22Rv1 (cell line): ENCODE measurements at regions not wholly inside any gene's neighbourhood (a gene's known extent, or its start where the extent isn't known, plus 50 kb on each side); places are given as distances from the start of the nearest gene placed in this dataset.

Source experiments
- H3K27ac ChIP-seq: fragments of 450-650 bp; 2 replicates; pipeline ENCODE4 v1.5.1; 2017
- CTCF ChIP-seq: fragments of 450-650 bp; IDR thresholded peaks from 2 replicates; pipeline ENCODE4 v1.5.1; 2017; ENCODE audit warnings: mild to moderate bottlenecking
- ZFX ChIP-seq: fragments of 450-650 bp; IDR thresholded peaks from 2 replicates; pipeline ENCODE4 v1.6.1; 2017; ENCODE audit warnings: antibody characterized with exemption, borderline replicate concordance

GRCh38 chr18:60199505-60199904 is 173.1 kb downstream of the MC4R start:
- no peak overlapping the region for H3K27ac ChIP-seq

GRCh38 chr18:60197671-60198462 is 174.7 kb downstream of the MC4R start:
- no peak for TF ChIP-seq CTCF
- TF ChIP-seq ZFX: no peak
- H3K27ac ChIP-seq: no peak overlapping the region

More at GRCh38 chr18:60199505-60199904, 173.1 kb downstream of the MC4R start:
- TF ChIP-seq ZFX (no peak), CTCF (no peak)

- TF ChIP-seq CTCF (no peak), ZFX (no peak)
- no peak overlapping the region for H3K27ac ChIP-seq
Measured at GRCh38 chr18:60196836-60197606, 175.6 kb downstream of the MC4R start.

- TF ChIP-seq CTCF (no peak), ZFX (no peak)
Measured at GRCh38 chr18:60193780-60194179, 178.8 kb downstream of the MC4R start.

GRCh38 chr18:60191926-60192325 is 180.6 kb downstream of the MC4R start:
- H3K27ac ChIP-seq: no peak overlapping the region
- TF ChIP-seq CTCF (no peak), ZFX (no peak)

More at GRCh38 chr18:60193780-60194179, 178.8 kb downstream of the MC4R start:
- no peak overlapping the region for H3K27ac ChIP-seq

GRCh38 chr18:60189856-60190255 is 182.7 kb downstream of the MC4R start:
- H3K27ac ChIP-seq: no peak overlapping the region
- TF ChIP-seq CTCF (no peak), ZFX (no peak)

GRCh38 chr18:60188958-60189357 is 183.6 kb downstream of the MC4R start:
- TF ChIP-seq CTCF (no peak), ZFX (no peak)
- no peak overlapping the region for H3K27ac ChIP-seq
